ENCODE measurements at regions not wholly inside any gene's neighbourhood (a gene's known extent, or its start where the extent isn't known, plus 50 kb on each side); places are given as distances from the start of the nearest gene placed in this dataset.
"Not testable (repeated sequence)": the region's sequence is repeated elsewhere in the genome, so short reads cannot be mapped to it uniquely, and the experiment has no call there.

- TF ChIP-seq, protein P1, sequence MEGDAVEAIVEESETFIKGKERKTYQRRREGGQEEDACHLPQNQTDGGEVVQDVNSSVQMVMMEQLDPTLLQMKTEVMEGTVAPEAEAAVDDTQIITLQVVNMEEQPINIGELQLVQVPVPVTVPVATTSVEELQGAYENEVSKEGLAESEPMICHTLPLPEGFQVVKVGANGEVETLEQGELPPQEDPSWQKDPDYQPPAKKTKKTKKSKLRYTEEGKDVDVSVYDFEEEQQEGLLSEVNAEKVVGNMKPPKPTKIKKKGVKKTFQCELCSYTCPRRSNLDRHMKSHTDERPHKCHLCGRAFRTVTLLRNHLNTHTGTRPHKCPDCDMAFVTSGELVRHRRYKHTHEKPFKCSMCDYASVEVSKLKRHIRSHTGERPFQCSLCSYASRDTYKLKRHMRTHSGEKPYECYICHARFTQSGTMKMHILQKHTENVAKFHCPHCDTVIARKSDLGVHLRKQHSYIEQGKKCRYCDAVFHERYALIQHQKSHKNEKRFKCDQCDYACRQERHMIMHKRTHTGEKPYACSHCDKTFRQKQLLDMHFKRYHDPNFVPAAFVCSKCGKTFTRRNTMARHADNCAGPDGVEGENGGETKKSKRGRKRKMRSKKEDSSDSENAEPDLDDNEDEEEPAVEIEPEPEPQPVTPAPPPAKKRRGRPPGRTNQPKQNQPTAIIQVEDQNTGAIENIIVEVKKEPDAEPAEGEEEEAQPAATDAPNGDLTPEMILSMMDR (IDR thresholded peaks at IDR 0.05; ENCODE audit: low read depth, low read length, missing control alignments), result no peak
- H3K4me3 ChIP-seq (ENCODE audit: low read depth, low read length), result no peak overlapping the region
- DNase-seq (ENCODE audit: low read depth), result no peak
Observed at GRCh38 chr10:101280511-101280910, 51.2 kb upstream of the LBX1 start.

DNA sequence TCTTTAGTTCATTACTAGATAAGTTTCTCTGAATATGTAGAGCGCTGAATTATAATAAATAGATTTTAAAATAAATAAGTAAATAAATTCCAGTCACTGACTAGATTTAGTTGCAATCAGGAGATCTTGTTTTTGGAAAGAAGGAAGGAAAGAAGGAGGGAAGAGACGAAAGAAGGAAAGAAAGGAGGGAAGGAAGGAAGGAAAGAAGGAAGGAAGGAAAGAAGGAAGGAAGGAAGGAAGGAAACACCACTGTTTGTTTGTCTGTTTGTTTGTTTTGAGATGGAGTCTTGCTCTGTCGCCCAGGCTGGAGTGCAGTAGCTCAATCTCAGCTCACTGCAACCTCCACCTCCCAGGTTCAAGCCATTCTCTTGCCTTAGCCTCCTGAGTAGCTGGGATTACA, 51.7 kb upstream of the LBX1 start:
- not testable (repeated sequence) for H3K4me3 ChIP-seq (ENCODE audit: low read depth, low read length); DNase-seq (ENCODE audit: low read depth)

GRCh38 chr10:101282947-101283346, 53.7 kb upstream of the LBX1 start:
- no peak for DNase-seq (ENCODE audit: low read depth)
- H3K4me3 ChIP-seq (ENCODE audit: low read depth, low read length), result no peak overlapping the region
- TF ChIP-seq, protein P1 (IDR thresholded peaks at IDR 0.05; ENCODE audit: low read depth, low read length, missing control alignments), result no peak

- TF ChIP-seq, protein P1 (IDR thresholded peaks at IDR 0.05; ENCODE audit: low read depth, low read length, missing control alignments), result no peak
- no peak overlapping the region for H3K4me3 ChIP-seq (ENCODE audit: low read depth, low read length)
- DNase-seq (ENCODE audit: low read depth), result no peak
Observed at GRCh38 chr10:101283762-101284100, 54.5 kb upstream of the LBX1 start.

- DNase-seq (ENCODE audit: low read depth), result no peak
- TF ChIP-seq, protein P1 (IDR thresholded peaks at IDR 0.05; ENCODE audit: low read depth, low read length, missing control alignments), result no peak
- H3K4me3 ChIP-seq (ENCODE audit: low read depth, low read length), result no peak overlapping the region
Observed at GRCh38 chr10:101284101-101284743, 55.0 kb upstream of the LBX1 start.

- TF ChIP-seq, protein P1 (IDR thresholded peaks at IDR 0.05; ENCODE audit: low read depth, low read length, missing control alignments), result no peak
- DNase-seq (ENCODE audit: low read depth), result no peak
- no peak overlapping the region for H3K4me3 ChIP-seq (ENCODE audit: low read depth, low read length)
Observed at GRCh38 chr10:101284744-101285463, 55.6 kb upstream of the LBX1 start.

DNA sequence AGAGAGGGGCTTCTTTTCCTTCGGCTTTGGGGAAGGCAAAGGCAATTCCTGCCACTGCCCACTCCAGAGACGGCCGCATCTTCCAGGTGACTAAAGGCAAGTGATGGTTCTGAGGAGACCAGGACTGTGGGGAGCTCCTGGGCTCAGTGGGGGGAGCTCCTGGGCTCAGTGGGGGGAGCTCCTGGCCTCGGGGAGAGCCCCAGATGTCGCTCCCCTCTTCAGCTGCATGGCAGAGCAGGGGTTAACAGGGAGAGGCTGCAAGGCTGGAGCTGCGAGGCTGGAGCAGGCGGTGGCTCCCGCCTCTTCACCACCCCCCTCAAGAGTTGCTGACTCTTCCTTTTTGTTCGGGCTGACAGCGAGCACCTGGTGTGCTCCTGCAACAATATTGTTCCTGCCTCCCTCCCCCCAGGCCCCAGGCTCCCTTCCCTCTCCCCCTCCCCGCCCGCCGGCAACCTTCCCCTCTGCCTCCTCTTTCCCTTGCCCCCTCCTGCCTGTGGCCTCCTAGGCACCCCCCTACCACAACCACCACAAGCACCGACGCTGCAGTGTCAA, 56.3 kb upstream of the LBX1 start:
- no peak for DNase-seq (ENCODE audit: low read depth)
- H3K4me3 ChIP-seq (ENCODE audit: low read depth, low read length), result no peak overlapping the region
- TF ChIP-seq, protein P1 (IDR thresholded peaks at IDR 0.05; ENCODE audit: low read depth, low read length, missing control alignments), result no peak

All from GM12864 (cell line).